CD14-positive monocyte (primary cell): ENCODE measurements at regions not wholly inside any gene's neighbourhood (a gene's known extent, or its start where the extent isn't known, plus 50 kb on each side); places are given as distances from the start of the nearest gene placed in this dataset.

Experiments used
- DNase-seq, 3 donors: peaks; one replicate each; pipeline ENCODE4 v3.0.0-alpha.2; 2011 to 2022
- H2AFZ ChIP-seq: 2 replicates; pipeline ENCODE4 v1.6.0; 2012; ENCODE audit warnings: mild to moderate bottlenecking, low read depth, low read length, inconsistent platforms; ENCODE audit not compliant: insufficient read depth, poor library complexity, severe bottlenecking
- H3K27ac ChIP-seq, 2 donors: 1 replicate in 1 of 2; 2 replicates in 1 of 2; pipeline ENCODE4 v1.5.1; 2012 to 2013; ENCODE audit warnings: low read length in 2 of 2, control low read depth in 1 of 2, inconsistent platforms in 1 of 2, low read depth in 1 of 2, mild to moderate bottlenecking in 1 of 2
- H3K27me3 ChIP-seq, 2 donors: one replicate each; pipeline versions ENCODE4 v1.6.0 to v1.6.1; 2011 to 2013; ENCODE audit warnings: low read length in 2 of 2; ENCODE audit not compliant: control insufficient read depth in 2 of 2, insufficient read depth in 2 of 2
- H3K36me3 ChIP-seq, 2 donors: replicated peaks in 1 of 2; 1 replicate in 1 of 2; 2 replicates in 1 of 2; pipeline versions ENCODE4 v1.5.1 to v1.6.1; 2012 to 2013; ENCODE audit warnings: low read length in 2 of 2, control low read depth in 1 of 2, inconsistent platforms in 1 of 2, mild to moderate bottlenecking in 1 of 2; ENCODE audit not compliant: insufficient read depth in 2 of 2, control insufficient read depth in 1 of 2
- H3K4me1 ChIP-seq, 2 donors: 1 replicate in 1 of 2; 2 replicates in 1 of 2; pipeline versions ENCODE4 v1.5.1 to v1.6.1; 2012 to 2013; ENCODE audit warnings: low read length in 2 of 2, control low read depth in 1 of 2, inconsistent platforms in 1 of 2, mild to moderate bottlenecking in 1 of 2, moderate library complexity in 1 of 2; ENCODE audit not compliant: insufficient read depth in 2 of 2, control insufficient read depth in 1 of 2
- H3K4me2 ChIP-seq: replicated peaks from 2 replicates; pipeline ENCODE3; 2012; ENCODE audit warnings: low read length, moderate library complexity, mild to moderate bottlenecking; ENCODE audit not compliant: poor library complexity, severe bottlenecking; ENCODE audit errors: extremely low read depth
- H3K4me3 ChIP-seq, 3 experiments: fragments of 200-600 bp in 1 of 3; sonication (generic) in 1 of 3; replicated peaks in 1 of 3; 1 replicate in 2 of 3; 2 replicates in 1 of 3; pipeline ENCODE4 v1.5.1; 2011 to 2013; ENCODE audit warnings: low read length in 3 of 3, mild to moderate bottlenecking in 3 of 3, control low read depth in 2 of 3, low read depth in 2 of 3, inconsistent platforms in 1 of 3, moderate library complexity in 1 of 3
- H3K79me2 ChIP-seq: 2 replicates; pipeline ENCODE4 v1.6.0; 2012; ENCODE audit warnings: mild to moderate bottlenecking, control low read depth, inconsistent platforms, low read length, moderate library complexity; ENCODE audit not compliant: insufficient read depth
- H3K9ac ChIP-seq: 2 replicates; pipeline ENCODE4 v1.6.0; 2017; ENCODE audit warnings: low read length, mild to moderate bottlenecking; ENCODE audit not compliant: insufficient read depth, poor library complexity, severe bottlenecking
- H3K9me3 ChIP-seq, 2 donors: replicated peaks in 1 of 2; 1 replicate in 1 of 2; 2 replicates in 1 of 2; pipeline versions ENCODE4 v1.5.1 to v1.6.1; 2012 to 2013; ENCODE audit warnings: low read length in 2 of 2, control low read depth in 1 of 2; ENCODE audit not compliant: control insufficient read depth in 1 of 2, insufficient read depth in 1 of 2
- H4K20me1 ChIP-seq: 2 replicates; pipeline ENCODE4 v1.6.0; 2012; ENCODE audit warnings: mild to moderate bottlenecking, low read length, control low read depth, moderate library complexity; ENCODE audit not compliant: insufficient read depth
- H3K27ac Mint-ChIP-seq, 7 donors: one replicate each; pipeline ENCODE4 v1.8.0; 2020; ENCODE audit warnings: mild to moderate bottlenecking in 7 of 7, mixed read lengths in 7 of 7, moderate library complexity in 6 of 7, inconsistent platforms in 2 of 7
- H3K27me3 Mint-ChIP-seq, 3 donors: one replicate each; pipeline ENCODE4 v1.8.0; 2021 to 2022; ENCODE audit warnings: low read depth in 3 of 3, mild to moderate bottlenecking in 3 of 3, mixed read lengths in 3 of 3, moderate library complexity in 3 of 3, inconsistent platforms in 1 of 3
- H3K36me3 Mint-ChIP-seq, 2 donors: one replicate each; pipeline ENCODE4 v1.8.0; 2020; ENCODE audit warnings: mixed read lengths in 2 of 2, inconsistent platforms in 1 of 2, mild to moderate bottlenecking in 1 of 2
- H3K4me1 Mint-ChIP-seq: one replicate; pipeline ENCODE4 v1.8.0; 2020; ENCODE audit warnings: mild to moderate bottlenecking, mixed read lengths
- H3K4me3 Mint-ChIP-seq, 2 donors: one replicate each; pipeline ENCODE4 v1.8.0; 2020; ENCODE audit warnings: mild to moderate bottlenecking in 2 of 2, mixed read lengths in 2 of 2, moderate library complexity in 1 of 2
- H3K9me3 Mint-ChIP-seq, 7 donors: one replicate each; pipeline ENCODE4 v1.8.0; 2020 to 2022; ENCODE audit warnings: mixed read lengths in 7 of 7, mild to moderate bottlenecking in 6 of 7, moderate library complexity in 6 of 7, inconsistent platforms in 2 of 7
- WGBS: methylation state at CpG from one replicate; pipeline ENCODE4 v1.1.5; 2013; ENCODE audit warnings: missing lambda C conversion rate; ENCODE audit not compliant: insufficient coverage; 5-methylcytosine and 5-hydroxymethylcytosine counted together
- intact Hi-C, 2 donors: fragments of 100-400 bp; cut with micrococcal nuclease; formaldehyde crosslinking; loops; one replicate each; pipeline versions ENCODE4 v1.15.0 to v1.15.1; 2023
- TF ChIP-seq, protein P1 (sequence below): fragments of 200-600 bp; IDR thresholded peaks from one replicate; pipeline ENCODE4 v1.8.0; 2022; ENCODE audit warnings: antibody characterized with exemption, mild to moderate bottlenecking

DNA sequence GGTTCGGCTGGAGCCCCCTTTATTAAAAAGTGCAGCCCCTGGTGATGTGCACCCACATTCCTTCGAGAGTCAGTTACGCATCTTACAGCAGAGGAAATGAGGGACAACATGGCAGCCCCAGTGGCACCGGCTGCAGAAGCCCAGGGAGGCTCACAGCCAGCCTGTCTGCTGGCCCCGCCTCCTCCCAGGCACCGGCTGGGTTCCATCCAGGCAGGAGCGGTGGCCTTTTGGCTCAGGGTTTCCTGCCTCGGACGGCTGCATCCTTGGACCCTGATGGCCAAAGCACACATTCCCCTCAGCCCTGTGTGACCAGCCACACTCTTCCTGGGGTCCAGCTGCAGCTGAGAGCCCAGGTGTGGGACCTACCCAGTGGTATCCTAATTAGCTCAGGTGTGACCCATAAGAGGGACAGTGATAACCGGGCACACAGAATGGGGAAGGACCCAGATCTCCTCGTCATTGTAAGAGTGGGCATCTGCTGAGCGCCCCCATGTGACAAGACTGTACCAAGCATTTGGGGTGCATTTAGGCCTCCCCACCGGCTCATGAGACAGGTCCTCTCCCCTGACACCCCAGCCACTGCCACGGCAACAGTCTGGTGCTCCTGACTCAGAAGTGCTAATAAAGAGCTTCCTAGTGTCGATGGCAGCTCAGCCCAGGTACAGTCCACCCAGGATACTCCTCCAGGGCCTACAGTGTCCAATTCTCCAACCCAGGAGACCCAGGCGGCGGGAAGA is 63.3 kb upstream of the CHST15 start:
- Histone ChIP-seq H3K9me3 (no peaks in the 10 kb centered on the region), H3K4me3 (no peak overlapping the region), H4K20me1 (no peaks in the 10 kb centered on the region), H3K9ac (no peak overlapping the region), H3K36me3 (no peaks in the 10 kb centered on the region), H3K4me1 (peaks cover 32 to 36% of the 10 kb centered on the region in 2 donors), H3K79me2 (no peaks in the 10 kb centered on the region), H3K27me3 (peaks cover 0 to 7% of the 10 kb centered on the region in 2 donors), H3K4me2 (no peak overlapping the region), H2AFZ (no peak overlapping the region), H3K27ac (no peak overlapping the region)
- peaks cover 8% of the 10 kb centered on the region for H3K4me1 Mint-ChIP-seq
- H3K27me3 Mint-ChIP-seq = peaks cover 9 to 23% (median 17%) of the 10 kb centered on the region in 3 donors
- intact Hi-C loops = no loop called here
- no peak overlapping the region for H3K4me3 Mint-ChIP-seq
- H3K36me3 Mint-ChIP-seq = peaks cover 0 to 3% of the 10 kb centered on the region in 2 donors
- TF ChIP-seq, protein P1, sequence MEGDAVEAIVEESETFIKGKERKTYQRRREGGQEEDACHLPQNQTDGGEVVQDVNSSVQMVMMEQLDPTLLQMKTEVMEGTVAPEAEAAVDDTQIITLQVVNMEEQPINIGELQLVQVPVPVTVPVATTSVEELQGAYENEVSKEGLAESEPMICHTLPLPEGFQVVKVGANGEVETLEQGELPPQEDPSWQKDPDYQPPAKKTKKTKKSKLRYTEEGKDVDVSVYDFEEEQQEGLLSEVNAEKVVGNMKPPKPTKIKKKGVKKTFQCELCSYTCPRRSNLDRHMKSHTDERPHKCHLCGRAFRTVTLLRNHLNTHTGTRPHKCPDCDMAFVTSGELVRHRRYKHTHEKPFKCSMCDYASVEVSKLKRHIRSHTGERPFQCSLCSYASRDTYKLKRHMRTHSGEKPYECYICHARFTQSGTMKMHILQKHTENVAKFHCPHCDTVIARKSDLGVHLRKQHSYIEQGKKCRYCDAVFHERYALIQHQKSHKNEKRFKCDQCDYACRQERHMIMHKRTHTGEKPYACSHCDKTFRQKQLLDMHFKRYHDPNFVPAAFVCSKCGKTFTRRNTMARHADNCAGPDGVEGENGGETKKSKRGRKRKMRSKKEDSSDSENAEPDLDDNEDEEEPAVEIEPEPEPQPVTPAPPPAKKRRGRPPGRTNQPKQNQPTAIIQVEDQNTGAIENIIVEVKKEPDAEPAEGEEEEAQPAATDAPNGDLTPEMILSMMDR = peak; percentile 23
- peak; percentile 27 to 51 (median 40) for DNase-seq
- 87% methylated on average over 16 of the region's 17 CpGs for WGBS
- no peak overlapping the region for H3K27ac Mint-ChIP-seq
- peaks cover 0 to 4% (median 2%) of the 10 kb centered on the region in 7 donors for H3K9me3 Mint-ChIP-seq

DNA sequence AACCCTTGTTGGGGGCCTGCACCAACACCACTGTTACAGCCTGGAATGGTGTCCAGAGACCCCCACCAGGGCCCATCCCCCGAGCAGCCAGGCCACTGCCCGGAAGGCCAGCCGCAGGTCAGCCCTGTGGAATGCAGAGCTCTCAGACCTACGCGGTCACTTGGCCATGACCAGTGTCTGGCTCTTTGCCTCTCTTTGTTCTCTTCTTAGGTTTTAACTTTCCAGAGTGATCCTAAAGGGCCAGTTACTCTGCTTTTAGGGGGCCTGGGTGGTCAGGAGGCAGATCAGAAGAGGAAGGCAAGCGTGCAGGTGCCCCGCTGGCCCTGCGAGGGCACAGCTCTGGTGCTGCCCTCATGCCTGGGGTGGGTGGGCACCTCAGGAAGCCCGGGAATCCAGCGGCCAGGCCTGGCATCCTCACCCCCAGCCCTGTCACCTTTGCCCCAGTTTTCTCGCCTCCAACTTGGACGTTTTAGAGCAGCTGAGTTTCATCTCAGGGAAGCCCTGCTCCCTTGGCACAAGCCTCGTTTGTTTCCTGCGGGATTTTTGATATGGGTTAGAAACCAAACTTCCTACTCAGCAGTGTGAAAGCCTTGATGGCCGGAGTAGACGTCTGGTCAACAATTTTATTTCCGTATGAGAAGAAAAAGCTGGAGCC is 62.5 kb upstream of the CHST15 start:
- no peak overlapping the region for H3K9ac ChIP-seq
- no peak overlapping the region for H3K4me3 Mint-ChIP-seq
- H3K4me1 Mint-ChIP-seq = peaks cover 8% of the 10 kb centered on the region
- peaks cover 8 to 17% (median 10%) of the 10 kb centered on the region in 3 donors for H3K27me3 Mint-ChIP-seq
- peak overlapping the region in 1 of 7 donors; percentile 43 for H3K27ac Mint-ChIP-seq
- 95% methylated on average over 9 of the region's 17 CpGs for WGBS
- peaks cover 36 to 44% of the 10 kb centered on the region in 2 donors for H3K4me1 ChIP-seq
- no peaks in the 10 kb centered on the region for H3K36me3 ChIP-seq
- peaks cover 0 to 6% of the 10 kb centered on the region in 2 donors for H3K27me3 ChIP-seq
- DNase-seq = no peak
- no peak overlapping the region for H3K4me2 ChIP-seq
- TF ChIP-seq, protein P1 = no peak
- H3K79me2 ChIP-seq = no peaks in the 10 kb centered on the region
- H3K27ac ChIP-seq = no peak overlapping the region
- no peak overlapping the region for H3K4me3 ChIP-seq
- peaks cover 0 to 4% (median 2%) of the 10 kb centered on the region in 7 donors for H3K9me3 Mint-ChIP-seq
- H3K9me3 ChIP-seq = no peaks in the 10 kb centered on the region
- peaks cover 0 to 3% of the 10 kb centered on the region in 2 donors for H3K36me3 Mint-ChIP-seq
- intact Hi-C loops = no loop called here
- H2AFZ ChIP-seq = no peak overlapping the region
- H4K20me1 ChIP-seq = no peaks in the 10 kb centered on the region
